ENCODE measurements at regions not wholly inside any gene's neighbourhood (a gene's known extent, or its start where the extent isn't known, plus 50 kb on each side); places are given as distances from the start of the nearest gene placed in this dataset.

DNA sequence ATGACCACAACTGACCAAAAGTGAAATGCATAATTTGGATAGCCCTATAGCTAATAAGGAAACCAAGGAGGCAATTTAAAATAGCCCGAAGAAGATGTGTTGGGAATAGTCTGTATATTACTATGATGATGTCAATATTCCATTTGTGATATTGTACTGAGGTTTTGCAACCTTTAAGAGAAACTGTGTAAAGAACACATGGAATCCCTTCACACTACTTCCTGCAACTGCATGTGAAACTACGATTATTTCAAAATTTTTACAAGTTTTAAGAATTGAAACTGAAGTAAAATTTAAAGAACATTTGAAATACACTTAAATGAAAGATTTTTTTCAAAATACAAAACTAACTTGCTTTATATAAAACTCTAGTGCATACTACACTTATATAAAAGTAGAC lies 504.3 kb upstream of the ID2 start:
- TF ChIP-seq POLR2AphosphoS5 (IDR thresholded peaks at IDR 0.05; ENCODE audit: low read depth, low read length) (no peak), TAF1 (IDR thresholded peaks at IDR 0.05; ENCODE audit: borderline replicate concordance, insufficient read depth, low read length) (no peak), SIN3A (IDR thresholded peaks at IDR 0.05; ENCODE audit: borderline replicate concordance, insufficient read depth, low read length) (no peak)
- TF ChIP-seq, protein P1, sequence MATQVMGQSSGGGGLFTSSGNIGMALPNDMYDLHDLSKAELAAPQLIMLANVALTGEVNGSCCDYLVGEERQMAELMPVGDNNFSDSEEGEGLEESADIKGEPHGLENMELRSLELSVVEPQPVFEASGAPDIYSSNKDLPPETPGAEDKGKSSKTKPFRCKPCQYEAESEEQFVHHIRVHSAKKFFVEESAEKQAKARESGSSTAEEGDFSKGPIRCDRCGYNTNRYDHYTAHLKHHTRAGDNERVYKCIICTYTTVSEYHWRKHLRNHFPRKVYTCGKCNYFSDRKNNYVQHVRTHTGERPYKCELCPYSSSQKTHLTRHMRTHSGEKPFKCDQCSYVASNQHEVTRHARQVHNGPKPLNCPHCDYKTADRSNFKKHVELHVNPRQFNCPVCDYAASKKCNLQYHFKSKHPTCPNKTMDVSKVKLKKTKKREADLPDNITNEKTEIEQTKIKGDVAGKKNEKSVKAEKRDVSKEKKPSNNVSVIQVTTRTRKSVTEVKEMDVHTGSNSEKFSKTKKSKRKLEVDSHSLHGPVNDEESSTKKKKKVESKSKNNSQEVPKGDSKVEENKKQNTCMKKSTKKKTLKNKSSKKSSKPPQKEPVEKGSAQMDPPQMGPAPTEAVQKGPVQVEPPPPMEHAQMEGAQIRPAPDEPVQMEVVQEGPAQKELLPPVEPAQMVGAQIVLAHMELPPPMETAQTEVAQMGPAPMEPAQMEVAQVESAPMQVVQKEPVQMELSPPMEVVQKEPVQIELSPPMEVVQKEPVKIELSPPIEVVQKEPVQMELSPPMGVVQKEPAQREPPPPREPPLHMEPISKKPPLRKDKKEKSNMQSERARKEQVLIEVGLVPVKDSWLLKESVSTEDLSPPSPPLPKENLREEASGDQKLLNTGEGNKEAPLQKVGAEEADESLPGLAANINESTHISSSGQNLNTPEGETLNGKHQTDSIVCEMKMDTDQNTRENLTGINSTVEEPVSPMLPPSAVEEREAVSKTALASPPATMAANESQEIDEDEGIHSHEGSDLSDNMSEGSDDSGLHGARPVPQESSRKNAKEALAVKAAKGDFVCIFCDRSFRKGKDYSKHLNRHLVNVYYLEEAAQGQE (IDR thresholded peaks at IDR 0.05; ENCODE audit: insufficient read depth in 1 of 2, low read depth in 2 of 2, low read length in 2 of 2): no peak
